Activated CD4-positive, alpha-beta T cell treated with anti-CD3 and anti-CD28 coated beads, Interleukin-2, amount 50 U/mL, for 1 hour (primary cell): ENCODE measurements at regions not wholly inside any gene's neighbourhood (a gene's known extent, or its start where the extent isn't known, plus 50 kb on each side); places are given as distances from the start of the nearest gene placed in this dataset.

Experiments used
- DNase-seq: peaks from one replicate; pipeline ENCODE4 v3.0.0-alpha.2; 2020

DNA sequence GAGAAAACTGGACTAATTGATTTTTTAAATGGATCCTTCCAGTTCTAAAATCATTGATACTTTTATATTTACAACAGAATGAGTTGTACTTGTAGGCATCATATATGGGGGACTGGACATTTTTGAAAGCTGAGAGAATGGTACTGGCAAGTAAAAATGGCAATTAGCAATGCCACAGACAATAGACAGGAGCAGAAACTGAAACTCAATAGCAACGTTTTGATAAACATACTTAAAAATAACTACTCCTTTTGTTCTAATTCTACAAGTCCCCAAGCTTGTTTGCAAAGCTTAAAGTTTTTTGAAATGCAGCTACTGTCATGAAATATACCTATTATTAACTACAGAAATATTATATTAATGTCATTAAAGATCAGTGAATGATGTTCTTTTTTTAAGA, 52.8 kb upstream of the FBXL7 start:
- no peak for DNase-seq

DNA sequence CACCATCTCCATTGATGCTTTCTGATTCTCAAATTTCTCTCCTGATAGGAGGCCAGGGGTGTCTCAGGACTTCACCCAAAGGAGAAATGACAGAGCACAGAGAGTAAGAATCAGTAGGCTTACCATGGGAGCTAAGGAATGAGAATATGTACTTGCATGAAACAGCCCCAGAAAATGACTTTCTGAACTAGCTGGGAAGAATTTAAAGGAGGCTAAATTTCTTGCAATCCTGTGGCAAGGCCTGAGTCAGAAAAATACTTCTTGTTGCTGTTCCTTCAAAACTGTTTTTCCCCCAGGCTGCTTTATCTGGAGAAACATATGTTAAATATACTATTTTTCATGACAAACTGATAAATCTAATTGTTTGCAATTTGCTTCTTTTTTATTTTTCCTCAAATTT, 53.4 kb upstream of the FBXL7 start:
- no peak for DNase-seq

DNA sequence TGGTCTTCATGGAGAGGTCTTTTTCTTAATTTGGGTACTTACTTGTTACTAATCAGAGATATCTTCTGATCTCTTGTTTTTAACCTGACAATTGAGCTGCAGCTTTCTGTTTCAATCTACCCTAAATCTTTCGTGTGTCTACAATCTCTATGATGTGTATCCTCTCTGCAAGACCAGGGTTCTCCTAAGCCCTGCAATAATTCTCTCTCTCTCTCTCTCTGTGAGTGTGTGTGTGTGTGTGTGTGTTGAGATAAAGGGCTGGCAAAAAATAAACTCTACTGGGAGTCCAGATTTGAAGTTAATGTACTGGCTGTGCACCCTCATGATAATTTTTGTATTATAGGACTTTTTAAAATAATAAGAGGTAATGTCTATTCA, 57.8 kb upstream of the FBXL7 start:
- DNase-seq, result no peak

GRCh38 chr5:15441433-15442192, 58.4 kb upstream of the FBXL7 start:
- DNase-seq, result no peak

DNA sequence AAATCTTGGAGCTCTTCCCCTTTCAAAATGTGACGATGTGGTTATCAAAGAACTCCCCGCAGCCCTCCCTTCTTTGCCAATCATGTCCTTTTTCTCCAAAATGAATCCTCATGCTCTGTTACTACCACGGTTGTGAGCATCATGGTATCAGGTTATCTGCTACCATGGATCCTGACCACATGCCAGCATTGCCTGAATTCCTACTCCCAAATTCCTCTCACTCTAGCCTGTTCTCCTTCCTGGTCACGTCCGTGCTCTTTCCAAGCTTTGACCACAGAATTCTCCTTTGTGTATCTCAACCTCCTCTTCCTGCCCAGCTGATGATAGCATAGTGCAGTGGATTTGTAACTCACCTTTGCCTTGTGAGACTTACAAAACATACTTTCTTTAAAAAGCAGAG, 59.5 kb upstream of the FBXL7 start:
- no peak for DNase-seq

DNA sequence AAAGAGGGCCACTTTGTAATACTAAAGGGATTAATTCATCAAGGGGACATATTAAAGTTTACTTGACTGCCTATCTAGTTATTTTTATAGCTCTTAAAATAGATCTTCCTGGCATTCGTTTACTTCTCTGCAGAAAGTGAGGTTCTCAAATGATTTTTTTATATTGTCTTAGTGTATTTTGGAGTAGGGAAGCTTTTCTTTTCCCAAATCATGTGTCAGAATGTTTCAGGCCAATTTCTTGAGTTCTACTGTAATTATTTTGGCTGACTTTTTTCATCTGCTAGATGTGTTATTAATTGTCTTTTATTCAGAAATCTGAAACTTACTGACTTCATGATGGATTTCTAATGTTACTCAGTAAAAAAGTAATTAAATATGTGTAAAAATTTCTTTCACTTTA, 60.2 kb upstream of the FBXL7 start:
- no peak for DNase-seq

- no peak for DNase-seq
Measured at GRCh38 chr5:15433709-15434108, 66.3 kb upstream of the FBXL7 start.

GRCh38 chr5:15431923-15432322, 68.1 kb upstream of the FBXL7 start:
- no peak for DNase-seq

DNA sequence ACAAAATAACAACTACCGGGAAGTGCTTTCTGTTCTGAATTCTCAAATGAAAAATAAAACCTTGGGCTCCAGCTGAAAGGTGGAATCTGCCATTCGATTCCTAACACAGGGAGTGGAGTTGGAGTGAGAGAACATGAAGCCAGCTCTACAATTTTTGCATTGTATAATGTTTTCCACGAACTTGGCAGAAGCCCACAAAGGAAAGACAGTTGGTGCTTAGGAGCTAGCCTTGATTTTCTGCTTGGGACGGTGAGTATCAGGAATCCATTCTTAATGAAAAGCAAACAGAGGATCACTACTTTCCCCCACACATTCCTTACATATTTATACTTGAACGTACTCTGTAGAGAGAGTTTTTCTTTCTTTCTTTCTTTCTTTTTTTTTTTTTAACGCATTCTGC, 74.2 kb upstream of the FBXL7 start:
- no peak for DNase-seq

- DNase-seq, result no peak
Measured at GRCh38 chr5:15424769-15425168, 75.2 kb upstream of the FBXL7 start.

GRCh38 chr5:15421921-15422412, 78.0 kb upstream of the FBXL7 start:
- no peak for DNase-seq

- no peak for DNase-seq
Measured at GRCh38 chr5:15421381-15421780, 78.6 kb upstream of the FBXL7 start.

GRCh38 chr5:15420201-15420600, 79.8 kb upstream of the FBXL7 start:
- no peak for DNase-seq

DNA sequence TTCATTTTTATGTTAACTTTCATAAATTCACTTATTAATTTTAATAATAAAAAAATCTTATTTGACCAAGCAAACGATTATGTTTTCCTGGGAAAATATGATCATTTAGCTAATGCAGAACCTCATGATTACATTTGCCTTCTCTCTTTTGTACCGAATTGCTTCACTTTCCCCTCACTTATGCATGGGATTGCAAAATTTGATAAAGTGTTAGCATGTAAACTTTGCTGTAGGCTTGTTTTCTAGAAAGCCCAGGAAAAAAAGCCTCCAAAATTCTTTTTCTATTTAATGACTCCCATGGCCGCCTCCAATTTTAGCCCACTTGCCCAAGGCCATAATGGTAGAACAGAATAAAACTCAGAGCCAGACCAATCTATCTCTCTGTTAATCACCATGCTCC, 82.8 kb upstream of the FBXL7 start:
- no peak for DNase-seq

DNA sequence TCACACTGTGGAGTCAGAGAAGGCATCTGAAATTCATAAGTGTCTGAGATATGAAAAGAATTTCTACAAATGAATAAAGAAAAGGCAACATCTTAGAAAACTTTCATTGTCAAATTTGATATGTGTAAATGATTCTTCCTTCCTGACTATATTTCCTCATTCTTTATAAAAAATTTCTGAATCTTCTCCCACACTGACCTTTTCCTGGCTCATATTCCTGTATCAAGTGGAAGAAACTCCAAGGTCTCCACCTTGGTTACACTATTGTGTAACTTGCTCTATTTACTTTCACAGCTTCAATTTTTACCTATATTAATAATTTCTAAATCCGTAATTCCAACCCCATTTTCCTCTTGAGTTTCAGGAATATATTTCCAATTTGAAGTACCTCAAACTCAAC, 93.5 kb upstream of the FBXL7 start:
- no peak for DNase-seq

GRCh38 chr5:15393146-15393545, 106.8 kb upstream of the FBXL7 start:
- no peak for DNase-seq

DNA sequence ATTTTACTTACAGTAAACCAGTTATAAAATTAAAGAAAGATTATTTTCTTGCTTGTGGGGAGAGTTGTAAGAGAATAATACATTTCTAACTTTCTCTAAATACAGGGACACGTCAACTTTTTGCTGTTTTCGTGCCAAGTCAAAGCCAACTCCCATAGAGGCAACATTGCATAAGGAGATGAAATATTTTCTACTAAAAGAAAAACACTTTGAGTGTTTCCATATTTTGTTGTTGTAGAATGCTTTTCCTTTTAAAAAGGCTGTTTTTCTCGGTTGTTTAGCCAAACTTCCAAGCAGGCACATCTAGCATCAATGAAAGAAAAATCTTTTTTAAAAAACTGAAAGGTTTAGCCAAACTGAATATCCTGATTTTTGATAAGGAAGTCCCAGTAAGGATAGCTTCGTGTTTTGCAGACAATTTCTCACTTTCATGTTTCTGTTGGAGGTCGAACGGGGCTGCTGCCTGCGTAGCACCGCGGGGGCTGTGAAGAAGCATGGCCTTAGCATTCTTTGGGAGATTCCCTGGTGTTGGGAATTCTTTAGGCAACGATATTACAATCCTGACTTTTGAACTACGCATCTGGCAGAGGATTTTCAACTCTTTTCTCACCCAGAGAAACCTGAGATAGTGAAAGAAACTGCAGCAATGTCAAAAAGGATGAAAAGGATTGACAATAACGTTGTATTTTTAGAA, 108.1 kb upstream of the FBXL7 start:
- no peak for DNase-seq

DNA sequence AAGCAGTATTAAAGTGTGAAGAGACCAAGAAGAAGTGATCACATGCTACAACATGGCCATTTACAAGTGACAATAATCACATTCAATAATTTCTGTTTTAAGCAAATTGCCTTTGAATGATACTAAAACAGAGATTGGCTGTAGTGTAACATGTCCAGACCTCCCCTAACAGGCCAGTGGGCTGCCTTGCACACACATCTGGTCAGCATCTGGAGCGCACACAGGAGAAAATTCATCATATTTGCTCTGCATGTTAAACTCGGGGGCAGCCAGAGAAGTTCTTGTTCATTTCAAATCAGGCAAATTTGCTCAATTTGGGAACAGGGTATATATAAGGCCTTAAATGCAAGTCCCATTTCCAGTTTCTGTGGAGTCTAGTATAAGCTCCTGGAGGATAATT, 111.1 kb upstream of the FBXL7 start:
- DNase-seq, result no peak

DNA sequence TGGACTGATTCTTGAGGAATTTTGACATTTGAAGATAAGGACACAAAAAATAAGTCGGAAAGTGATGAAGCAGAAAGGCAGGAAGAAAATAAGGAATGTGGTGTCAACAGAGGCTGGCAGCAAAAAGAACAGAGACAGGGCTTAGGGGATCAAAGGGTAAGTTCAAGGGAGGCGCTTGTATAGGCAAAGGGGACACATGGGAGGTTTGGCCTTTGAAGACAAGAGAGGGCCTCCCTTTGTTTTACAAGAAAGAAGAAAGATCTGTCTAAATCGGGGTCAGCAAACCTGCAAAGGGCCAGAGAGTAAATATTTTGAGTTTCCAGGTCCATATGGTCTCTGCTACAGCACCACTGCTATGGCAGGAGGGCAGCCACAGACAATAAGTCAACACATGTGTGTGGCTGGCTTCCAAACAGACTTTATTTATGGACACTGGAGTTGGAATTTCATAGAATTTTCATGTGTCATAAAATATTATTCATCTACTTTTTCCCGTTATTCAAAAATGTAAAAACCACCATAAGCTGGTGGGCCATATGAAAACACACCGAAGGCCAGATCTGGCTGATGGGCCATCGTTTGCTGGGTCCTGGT, 112.0 kb upstream of the FBXL7 start:
- no peak for DNase-seq

DNA sequence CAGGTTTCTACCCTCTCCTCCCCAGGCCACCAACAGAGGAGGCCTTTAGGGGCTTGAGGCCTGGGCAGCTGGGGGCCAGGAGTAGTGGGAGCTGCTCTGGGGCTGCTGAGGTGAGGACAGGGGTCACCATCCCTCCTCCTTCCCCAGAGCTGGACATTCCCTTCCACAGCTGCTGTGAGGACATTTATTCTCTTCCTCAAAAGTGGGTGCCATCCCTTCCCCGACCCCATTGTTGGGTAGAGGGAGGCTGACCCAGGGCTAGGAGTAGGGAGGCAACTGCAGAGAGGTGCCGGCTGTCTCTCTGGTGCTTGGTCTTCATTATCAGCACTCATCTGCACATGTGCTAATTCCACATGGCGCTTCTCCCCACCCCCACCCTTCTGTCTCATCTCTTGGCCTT, 113.9 kb upstream of the FBXL7 start:
- DNase-seq, result no peak

GRCh38 chr5:15385553-15385952, 114.4 kb upstream of the FBXL7 start:
- DNase-seq, result no peak

DNA sequence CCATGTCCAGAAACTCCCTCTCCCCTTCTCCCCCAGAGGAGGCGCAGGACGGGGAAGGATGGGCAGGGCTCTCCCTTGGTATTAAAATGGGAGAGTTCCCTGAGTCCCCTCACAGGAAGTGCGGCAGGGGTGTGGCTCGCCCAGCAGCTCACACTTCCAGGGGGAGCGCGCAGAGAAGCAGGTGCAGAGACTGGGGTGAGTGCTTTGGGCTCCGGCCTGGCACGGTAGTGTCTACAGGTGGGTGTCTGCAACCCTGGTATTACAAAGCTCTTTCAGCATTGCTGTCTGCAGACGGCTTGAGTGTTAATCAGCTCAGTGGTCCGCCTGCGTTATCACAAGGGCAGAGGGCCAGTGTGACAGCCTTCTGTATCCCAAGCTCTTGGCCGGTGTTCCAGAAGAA, 114.9 kb upstream of the FBXL7 start:
- no peak for DNase-seq

GRCh38 chr5:15384581-15384980, 115.4 kb upstream of the FBXL7 start:
- no peak for DNase-seq

- no peak for DNase-seq
Measured at GRCh38 chr5:15384176-15384575, 115.8 kb upstream of the FBXL7 start.
